HUDEP-2 (cell line): ENCODE measurements at regions not wholly inside any gene's neighbourhood (a gene's known extent, or its start where the extent isn't known, plus 50 kb on each side); places are given as distances from the start of the nearest gene placed in this dataset.

Experiments used
- DNase-seq, 76 experiments: peaks; one replicate each; lab custom pipeline; 2025; ENCODE audit not compliant: unreplicated experiment in 76 of 76; lab: John Stamatoyannopoulos, UW

DNA sequence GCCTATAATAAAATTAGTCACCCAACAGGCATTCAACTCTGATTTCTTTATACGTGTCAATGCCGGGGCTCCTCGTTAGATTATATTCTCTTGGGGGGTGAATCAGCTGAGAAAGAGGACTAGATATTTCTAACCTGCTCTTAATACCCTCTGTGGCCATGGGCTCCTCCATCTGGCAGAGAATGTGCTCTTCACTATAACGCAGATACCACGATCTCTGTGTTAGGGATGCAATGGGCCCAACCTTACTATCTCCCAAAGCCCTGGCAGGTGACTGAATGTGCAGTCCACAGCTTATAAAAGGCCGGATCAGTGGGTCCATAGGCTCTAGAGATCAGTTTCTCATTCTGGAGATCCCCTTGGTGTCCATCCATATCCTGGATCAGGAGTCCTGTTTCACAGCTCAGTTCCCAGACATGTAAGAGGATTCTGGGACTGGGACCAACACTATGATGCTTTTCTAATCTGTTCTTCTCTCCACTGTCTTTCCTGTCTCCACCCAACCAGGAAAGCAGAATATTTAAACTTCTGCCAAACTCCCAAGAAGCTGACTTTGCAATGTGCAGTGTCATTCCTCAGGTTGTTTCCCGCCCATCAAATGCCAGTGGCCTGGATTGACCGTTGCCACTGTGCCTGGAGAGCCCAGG is 71.4 kb upstream of the CELF4 start:
- DNase-seq: no peak

GRCh38 chr18:37634516-37634915 is 68.9 kb upstream of the CELF4 start:
- no peak for DNase-seq

DNA sequence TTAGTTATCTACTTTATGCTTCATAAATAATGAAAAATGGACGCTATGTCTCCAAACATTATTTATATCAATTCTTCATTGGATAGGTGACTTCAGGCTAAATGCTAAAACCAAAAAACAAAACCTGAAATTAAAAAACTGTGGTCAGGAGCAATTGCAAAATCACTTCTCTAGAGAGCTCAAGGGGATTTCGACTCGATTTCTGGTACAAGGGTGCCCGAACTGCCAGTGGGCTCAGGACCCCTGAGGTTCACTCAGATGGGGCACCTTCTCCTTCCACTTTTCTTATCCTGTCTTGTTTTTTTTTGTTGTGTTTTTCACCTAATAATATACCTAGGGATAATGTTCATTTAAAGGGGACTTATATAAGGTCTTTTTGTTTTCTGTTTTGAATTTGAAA is 65.8 kb upstream of the CELF4 start:
- DNase-seq: no peak

DNA sequence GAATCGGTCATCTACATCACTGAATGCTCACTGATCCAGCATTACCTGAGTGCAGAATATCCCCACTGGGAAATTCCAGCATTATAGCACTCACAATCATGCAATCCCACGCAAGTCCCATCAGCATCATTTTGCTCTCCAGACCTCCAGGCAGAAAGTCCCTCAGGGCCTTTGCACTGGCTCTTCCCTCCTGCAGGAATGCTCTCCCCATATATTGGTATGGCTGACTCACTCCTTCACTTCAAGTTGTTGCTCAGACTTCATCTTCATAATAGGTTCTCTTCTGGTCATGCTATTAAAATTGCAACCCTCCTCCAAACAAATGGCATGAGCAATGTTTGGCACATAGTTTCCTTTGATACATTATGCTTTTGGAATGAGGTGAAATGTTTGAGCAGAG is 64.7 kb upstream of the CELF4 start:
- no peak for DNase-seq

DNA sequence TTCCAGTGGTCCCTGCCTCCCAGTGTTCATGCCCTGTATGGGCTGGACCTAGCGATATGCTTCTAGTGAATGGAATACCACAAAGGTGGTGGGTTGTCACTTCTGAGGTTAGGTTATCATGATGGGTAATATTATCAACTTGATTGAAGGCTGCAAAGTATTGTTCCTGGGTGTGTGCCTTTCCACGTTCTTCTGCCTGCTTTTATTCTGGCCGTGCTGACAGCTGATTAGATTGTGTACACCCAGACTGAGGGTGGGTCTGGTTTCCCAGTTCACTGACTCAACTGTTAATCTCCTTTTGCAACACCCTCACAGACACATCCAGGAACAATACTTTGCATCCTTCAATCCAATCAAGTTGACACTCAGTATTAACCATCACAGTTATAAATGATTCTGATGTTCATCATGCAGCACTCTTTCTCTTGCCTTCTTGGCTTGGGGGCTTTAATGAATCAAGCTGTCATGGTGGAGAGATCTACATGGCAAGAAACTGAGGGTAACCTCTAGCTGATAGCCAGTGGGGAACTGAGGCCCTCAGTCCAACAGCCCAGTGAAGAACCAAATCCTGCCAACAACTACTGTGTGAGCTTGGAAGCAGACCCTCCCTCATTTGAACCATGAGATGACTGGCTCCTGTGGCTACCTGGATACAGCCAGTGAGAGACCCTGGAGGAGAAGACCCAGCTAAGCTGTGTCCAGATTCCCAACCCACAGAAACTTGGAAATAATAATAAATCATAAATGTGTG is 63.0 kb upstream of the CELF4 start:
- no peak for DNase-seq

DNA sequence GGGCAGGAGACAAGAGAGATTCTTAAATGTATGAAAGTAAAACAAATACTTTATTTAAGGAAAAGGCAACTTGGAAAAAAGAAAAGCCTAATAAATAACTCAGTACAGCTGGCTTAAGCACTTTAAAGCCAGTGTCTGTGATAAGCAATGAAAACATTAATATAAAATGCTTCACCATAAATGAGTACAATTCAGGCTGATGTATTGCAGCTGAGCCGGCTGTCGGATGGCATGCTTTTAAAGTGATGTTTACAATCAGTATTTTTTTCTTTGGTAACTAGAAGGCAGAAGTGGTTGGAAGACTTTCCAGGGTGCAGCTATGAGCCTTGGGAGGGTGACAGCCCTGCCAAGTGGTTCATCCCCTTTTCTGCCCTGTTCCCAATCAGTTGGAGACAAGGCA is 58.7 kb upstream of the CELF4 start:
- DNase-seq: no peak

- DNase-seq: no peak
Measured at GRCh38 chr18:37619964-37620363, 54.4 kb upstream of the CELF4 start.

DNA sequence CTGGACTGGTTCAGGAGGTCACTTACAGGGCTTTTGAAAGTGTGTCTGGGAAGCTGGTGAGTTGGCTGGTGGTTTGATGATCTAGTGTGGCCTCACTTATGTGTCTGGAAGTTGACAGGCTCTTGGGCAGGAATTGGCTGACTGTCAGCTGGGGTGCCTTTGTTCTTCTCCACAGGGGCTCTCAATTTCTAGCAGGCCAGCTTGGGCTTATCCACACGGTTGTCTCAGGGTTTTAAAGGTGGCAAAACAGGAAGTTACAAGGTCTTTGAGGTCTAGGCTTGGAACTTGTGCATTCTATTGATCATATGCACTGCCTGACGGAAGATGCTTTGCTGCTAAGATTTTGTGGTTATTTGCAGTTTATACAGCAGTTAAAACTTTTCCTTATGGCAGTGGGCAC is 52.0 kb upstream of the CELF4 start:
- DNase-seq: no peak
